Prostate gland (tissue), 2 donors: ENCODE measurements at regions not wholly inside any gene's neighbourhood (a gene's known extent, or its start where the extent isn't known, plus 50 kb on each side); places are given as distances from the start of the nearest gene placed in this dataset.
"Not testable (repeated sequence)": the region's sequence is repeated elsewhere in the genome, so short reads cannot be mapped to it uniquely, and the experiment has no call there.

Source experiments
- DNase-seq: peaks from one replicate; pipeline ENCODE4 v3.0.0-alpha.2; 2019; ENCODE audit warnings: low spot score
- H3K27ac ChIP-seq, 2 donors: fragments of 200-600 bp; sonication (generic); 2 replicates each; pipeline ENCODE4 v1.5.1; 2017 to 2019
- H3K27me3 ChIP-seq: fragments of 200-600 bp; sonication (generic); replicated peaks from 2 replicates; pipeline ENCODE4 v1.5.1; 2019; ENCODE audit not compliant: insufficient read depth
- H3K36me3 ChIP-seq, 2 donors: fragments of 200-600 bp; sonication (generic); 1 replicate in 1 of 2; 2 replicates in 1 of 2; pipeline versions ENCODE4 v1.5.1 to v1.8.1; 2017 to 2019
- H3K4me1 ChIP-seq: fragments of 200-600 bp; sonication (generic); replicated peaks from 2 replicates; pipeline ENCODE4 v1.5.1; 2019
- H3K4me3 ChIP-seq, 2 donors: fragments of 200-600 bp; sonication (generic); 2 replicates each; pipeline ENCODE4 v1.5.1; 2017 to 2019
- H3K9me3 ChIP-seq: fragments of 200-600 bp; sonication (generic); 2 replicates; pipeline ENCODE4 v1.5.1; 2017
- CTCF ChIP-seq, 4 experiments: fragments of 200-600 bp in 2 of 4; fragments of 450-650 bp in 2 of 4; sonication (generic) in 2 of 4; IDR thresholded peaks; 1 replicate in 3 of 4; 2 replicates in 1 of 4; pipeline ENCODE4 v1.5.1; 2016 to 2019; ENCODE audit warnings: antibody characterized with exemption in 4 of 4, mild to moderate bottlenecking in 2 of 4, moderate library complexity in 2 of 4
- POLR2A ChIP-seq: fragments of 450-650 bp; IDR thresholded peaks from one replicate; pipeline ENCODE4 v1.6.1; 2016; ENCODE audit warnings: antibody characterized with exemption, mild to moderate bottlenecking
- WGBS: methylation state at CpG from one replicate; pipeline ENCODE4 v1.1.5; 2018; 5-methylcytosine and 5-hydroxymethylcytosine counted together
- intact Hi-C: fragments of 100-400 bp; cut with DNase I; formaldehyde crosslinking; loops from one replicate; pipeline ENCODE4 v1.14.2; 2022

GRCh38 chrX:65392284-65392683 is 142.3 kb downstream of the LAS1L start:
- 98% methylated on average over 8 of the region's 21 CpGs for WGBS
- Histone ChIP-seq H3K27ac (no peak overlapping the region), H3K9me3 (no peaks in the 10 kb centered on the region), H3K27me3 (no peaks in the 10 kb centered on the region), H3K4me3 (no peak overlapping the region), H3K36me3 (no peaks in the 10 kb centered on the region), H3K4me1 (no peaks in the 10 kb centered on the region)
- intact Hi-C loops, result no loop called here
- no peak for TF ChIP-seq CTCF (IDR thresholded peaks at IDR 0.05)
- TF ChIP-seq POLR2A, result no peak
- no peak for DNase-seq

GRCh38 chrX:65389120-65389519 is 145.5 kb downstream of the LAS1L start:
- H3K9me3 ChIP-seq, DNase-seq, H3K4me1 ChIP-seq, intact Hi-C loops, H3K36me3 ChIP-seq, H3K27me3 ChIP-seq, H3K4me3 ChIP-seq, H3K27ac ChIP-seq: not testable (repeated sequence)
- 98% methylated on average over 5 of the region's 8 CpGs for WGBS
